HT-29 (cell line): ENCODE measurements at regions not wholly inside any gene's neighbourhood (a gene's known extent, or its start where the extent isn't known, plus 50 kb on each side); places are given as distances from the start of the nearest gene placed in this dataset.

Experiments
- DNase-seq: peaks from one replicate; pipeline ENCODE4 v3.0.0-alpha.2; 2015; ENCODE audit warnings: low spot score

- no peak for DNase-seq
Observed at GRCh38 chr11:79932612-79933011, 491.8 kb upstream of the TENM4 start.

GRCh38 chr11:79931692-79932091, 490.9 kb upstream of the TENM4 start:
- DNase-seq = no peak

- DNase-seq = no peak
Observed at GRCh38 chr11:79926707-79927106, 485.9 kb upstream of the TENM4 start.

- no peak for DNase-seq
Observed at GRCh38 chr11:79925570-79925969, 484.7 kb upstream of the TENM4 start.

GRCh38 chr11:79922641-79923040, 481.8 kb upstream of the TENM4 start:
- DNase-seq = no peak

- no peak for DNase-seq
Observed at GRCh38 chr11:79920480-79920879, 479.6 kb upstream of the TENM4 start.

GRCh38 chr11:79919350-79919749, 478.5 kb upstream of the TENM4 start:
- no peak for DNase-seq

GRCh38 chr11:79918846-79919245, 478.0 kb upstream of the TENM4 start:
- no peak for DNase-seq

GRCh38 chr11:79906164-79906563, 465.3 kb upstream of the TENM4 start:
- DNase-seq = no peak

- DNase-seq = no peak
Observed at GRCh38 chr11:79902493-79902892, 461.7 kb upstream of the TENM4 start.

- DNase-seq = no peak
Observed at GRCh38 chr11:79897896-79898295, 457.1 kb upstream of the TENM4 start.

GRCh38 chr11:79896258-79896657, 455.4 kb upstream of the TENM4 start:
- DNase-seq = no peak

- DNase-seq = no peak
Observed at GRCh38 chr11:79894111-79894510, 453.3 kb upstream of the TENM4 start.

- no peak for DNase-seq
Observed at GRCh38 chr11:79890272-79890671, 449.4 kb upstream of the TENM4 start.

GRCh38 chr11:79864882-79865281, 424.1 kb upstream of the TENM4 start:
- peak; percentile 69 for DNase-seq

- no peak for DNase-seq
Observed at GRCh38 chr11:79860336-79860735, 419.5 kb upstream of the TENM4 start.

GRCh38 chr11:79857377-79858214, 416.8 kb upstream of the TENM4 start:
- DNase-seq = no peak

- no peak for DNase-seq
Observed at GRCh38 chr11:79852176-79852575, 411.3 kb upstream of the TENM4 start.

GRCh38 chr11:79845002-79845709, 404.3 kb upstream of the TENM4 start:
- no peak for DNase-seq

GRCh38 chr11:79834015-79834414, 393.2 kb upstream of the TENM4 start:
- DNase-seq = no peak

- no peak for DNase-seq
Observed at GRCh38 chr11:79830446-79830845, 389.6 kb upstream of the TENM4 start.

- no peak for DNase-seq
Observed at GRCh38 chr11:79829891-79830290, 389.1 kb upstream of the TENM4 start.

GRCh38 chr11:79822766-79823165, 381.9 kb upstream of the TENM4 start:
- DNase-seq = no peak
